ENCODE measurements at regions not wholly inside any gene's neighbourhood (a gene's known extent, or its start where the extent isn't known, plus 50 kb on each side); places are given as distances from the start of the nearest gene placed in this dataset.

GRCh38 chr2:78864205-78864604 is 161.3 kb upstream of the REG3G start:
- TF ChIP-seq CTCF (IDR thresholded peaks at IDR 0.05) (no peak), POLR2AphosphoS5 (IDR thresholded peaks at IDR 0.05) (no peak), POLR2A (IDR thresholded peaks at IDR 0.05) (no peak)
